ENCODE measurements at regions not wholly inside any gene's neighbourhood (a gene's known extent, or its start where the extent isn't known, plus 50 kb on each side); places are given as distances from the start of the nearest gene placed in this dataset.

DNA sequence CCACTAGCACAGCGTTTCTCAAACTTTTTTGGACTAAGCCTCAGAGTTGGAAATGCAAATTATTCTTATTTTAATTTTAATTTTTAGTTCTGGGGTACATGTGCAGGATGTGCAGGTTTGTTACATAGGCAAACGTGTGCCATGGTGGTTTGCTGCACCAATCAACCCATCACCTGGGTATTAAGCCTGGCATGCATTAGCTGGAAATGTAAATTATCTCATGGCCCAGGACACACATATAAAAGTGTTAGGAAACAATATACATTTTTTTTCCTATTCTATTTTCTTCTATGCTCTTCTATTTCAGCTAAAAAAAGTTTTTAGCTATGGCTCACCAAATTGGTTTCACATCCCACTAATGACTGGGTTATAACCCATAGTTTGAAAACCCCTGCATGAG, 73.3 kb upstream of the LRIG1 start (continued):
- TF ChIP-seq, protein P1, sequence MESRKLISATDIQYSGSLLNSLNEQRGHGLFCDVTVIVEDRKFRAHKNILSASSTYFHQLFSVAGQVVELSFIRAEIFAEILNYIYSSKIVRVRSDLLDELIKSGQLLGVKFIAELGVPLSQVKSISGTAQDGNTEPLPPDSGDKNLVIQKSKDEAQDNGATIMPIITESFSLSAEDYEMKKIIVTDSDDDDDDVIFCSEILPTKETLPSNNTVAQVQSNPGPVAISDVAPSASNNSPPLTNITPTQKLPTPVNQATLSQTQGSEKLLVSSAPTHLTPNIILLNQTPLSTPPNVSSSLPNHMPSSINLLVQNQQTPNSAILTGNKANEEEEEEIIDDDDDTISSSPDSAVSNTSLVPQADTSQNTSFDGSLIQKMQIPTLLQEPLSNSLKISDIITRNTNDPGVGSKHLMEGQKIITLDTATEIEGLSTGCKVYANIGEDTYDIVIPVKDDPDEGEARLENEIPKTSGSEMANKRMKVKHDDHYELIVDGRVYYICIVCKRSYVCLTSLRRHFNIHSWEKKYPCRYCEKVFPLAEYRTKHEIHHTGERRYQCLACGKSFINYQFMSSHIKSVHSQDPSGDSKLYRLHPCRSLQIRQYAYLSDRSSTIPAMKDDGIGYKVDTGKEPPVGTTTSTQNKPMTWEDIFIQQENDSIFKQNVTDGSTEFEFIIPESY (IDR thresholded peaks at IDR 0.05; ENCODE audit: extremely low read depth, insufficient replicate concordance, low read length), result no peak
- TF ChIP-seq POLR2AphosphoS5 (IDR thresholded peaks at IDR 0.05; ENCODE audit: low read depth, low read length) (no peak), EZH2phosphoT487 (IDR thresholded peaks at IDR 0.05; ENCODE audit: borderline replicate concordance) (no peak)

DNA sequence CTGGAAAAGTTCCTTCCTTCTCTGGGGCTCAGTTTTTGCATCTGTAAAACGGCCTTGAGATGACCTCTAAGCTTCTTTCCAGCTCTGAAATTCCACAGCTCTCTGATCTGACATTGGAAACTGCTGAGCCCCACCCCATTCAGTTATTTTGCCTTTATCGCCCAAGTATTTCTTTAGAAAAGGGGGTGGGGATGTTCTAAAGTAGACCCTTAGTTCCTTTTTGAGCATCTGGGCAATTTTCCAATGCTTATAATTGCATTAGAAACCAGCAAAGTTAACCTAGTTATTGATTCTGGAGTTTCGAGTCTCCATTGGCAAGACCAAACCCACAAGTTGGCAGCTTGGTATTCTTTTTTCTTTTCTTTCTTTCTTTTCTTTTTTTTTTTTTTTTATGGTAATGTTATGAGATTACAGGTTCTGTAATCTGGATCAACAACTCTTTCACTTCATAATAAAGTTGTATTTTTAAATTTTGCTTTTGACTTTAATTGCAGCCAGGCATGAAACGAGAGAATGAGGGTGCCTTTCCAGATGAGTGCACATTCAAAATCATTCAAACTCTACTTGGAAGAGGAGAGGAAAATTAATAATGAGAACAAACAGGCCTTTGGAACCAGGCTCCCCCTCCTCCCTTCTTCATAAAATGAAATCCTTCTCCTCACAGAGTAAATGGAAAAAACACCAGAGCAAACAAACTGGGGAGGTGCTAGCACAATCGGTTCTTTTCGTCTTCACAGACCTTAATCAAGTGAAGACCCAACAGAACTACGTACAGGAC, 76.8 kb upstream of the LRIG1 start:
- TF ChIP-seq RAD21 (IDR thresholded peaks at IDR 0.05; ENCODE audit: low read depth) (no peak), EZH2phosphoT487 (IDR thresholded peaks at IDR 0.05; ENCODE audit: borderline replicate concordance) (no peak), EZH2 (IDR thresholded peaks at IDR 0.05) (no peak), CBX3 (IDR thresholded peaks at IDR 0.05; ENCODE audit: low read depth) (no peak)
- TF ChIP-seq, protein P2, sequence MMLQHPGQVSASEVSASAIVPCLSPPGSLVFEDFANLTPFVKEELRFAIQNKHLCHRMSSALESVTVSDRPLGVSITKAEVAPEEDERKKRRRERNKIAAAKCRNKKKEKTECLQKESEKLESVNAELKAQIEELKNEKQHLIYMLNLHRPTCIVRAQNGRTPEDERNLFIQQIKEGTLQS (IDR thresholded peaks at IDR 0.05), result no peak
- Histone ChIP-seq H3K9me3 (ENCODE audit: control insufficient read depth in 1 of 2, insufficient read depth in 1 of 2, low read depth in 1 of 2, low read length in 2 of 2) (no peaks in the 10 kb centered on the region), H3K4me1 (ENCODE audit: control insufficient read depth in 1 of 2, insufficient read depth in 2 of 2, low read length in 2 of 2) (no peaks in the 10 kb centered on the region), H4K20me1 (ENCODE audit: insufficient read depth) (no peaks in the 10 kb centered on the region), H3K27me3 (ENCODE audit: insufficient read depth, low read length) (no peaks in the 10 kb centered on the region), H2AFZ (ENCODE audit: low read depth, low read length, poor library complexity, severe bottlenecking) (no peak overlapping the region), H3K27ac (ENCODE audit: low read depth, low read length) (no peak overlapping the region), H3K9ac (ENCODE audit: low read length) (no peak overlapping the region), H3K36me3 (ENCODE audit: control insufficient read depth in 1 of 2, insufficient read depth in 2 of 2, low read length in 2 of 2) (no peaks in the 10 kb centered on the region), H3K4me2 (ENCODE audit: low read length) (no peak overlapping the region), H3K4me3 (replicated peaks in 1 of 2; ENCODE audit: low read depth in 1 of 2, low read length in 2 of 2) (no peak overlapping the region), H3K79me2 (ENCODE audit: insufficient read depth, low read length) (no peaks in the 10 kb centered on the region), H3K9me2 (ENCODE audit: insufficient read depth) (no peaks in the 10 kb centered on the region)
- ChIA-PET CTCF (no interaction called here), RAD21 (ENCODE audit: low non-redundant PET in 1 of 2, low total read pairs in 2 of 2, uncharacterized antibody in 2 of 2, unreplicated experiment in 2 of 2) (no interaction called here), POLR2A (no interaction called here)
- BruUV-seq (replicated peaks), result no TSS peak
- DNase-seq (ENCODE audit: low read depth, low spot score), result no peak
- ATAC-seq, result no peak
- intact Hi-C loops (cut with micrococcal nuclease), result no loop called here

All from HCT116 (cell line).